ENCODE measurements at regions not wholly inside any gene's neighbourhood (a gene's known extent, or its start where the extent isn't known, plus 50 kb on each side); places are given as distances from the start of the nearest gene placed in this dataset.

DNA sequence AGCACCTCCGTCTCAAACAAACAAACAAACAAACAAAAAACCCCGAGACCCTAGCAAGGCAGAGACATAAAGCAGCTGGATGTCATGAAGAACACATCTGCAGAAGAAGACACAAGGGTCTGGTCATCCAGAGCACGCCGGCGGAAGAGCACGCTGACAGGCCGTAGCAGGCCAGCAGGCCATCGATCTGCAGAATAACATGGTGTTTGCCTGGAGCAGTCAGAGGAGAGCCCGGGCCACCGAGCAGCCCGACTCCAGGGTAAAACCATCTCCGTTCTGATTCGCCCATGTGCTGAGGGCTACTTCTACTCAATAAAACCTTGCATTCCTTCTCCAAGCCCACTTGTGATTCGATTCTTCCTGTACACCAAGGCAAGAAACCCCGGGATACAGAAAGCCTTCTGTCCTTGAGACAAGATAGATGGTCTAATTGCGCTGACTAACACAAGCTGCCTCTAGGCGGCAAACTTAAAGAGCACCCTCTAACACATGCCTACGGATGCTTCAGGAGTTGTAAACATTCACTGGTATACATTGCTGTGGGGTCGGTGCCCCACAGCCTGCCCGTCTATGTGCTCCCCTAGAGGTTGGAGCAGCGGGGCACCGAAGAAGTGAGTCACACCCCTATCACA, 549.8 kb upstream of the NRXN1 start:
- DNase-seq (ENCODE audit: low spot score in 2 of 2) (no peak), FAIRE-seq (no peak)

DNA sequence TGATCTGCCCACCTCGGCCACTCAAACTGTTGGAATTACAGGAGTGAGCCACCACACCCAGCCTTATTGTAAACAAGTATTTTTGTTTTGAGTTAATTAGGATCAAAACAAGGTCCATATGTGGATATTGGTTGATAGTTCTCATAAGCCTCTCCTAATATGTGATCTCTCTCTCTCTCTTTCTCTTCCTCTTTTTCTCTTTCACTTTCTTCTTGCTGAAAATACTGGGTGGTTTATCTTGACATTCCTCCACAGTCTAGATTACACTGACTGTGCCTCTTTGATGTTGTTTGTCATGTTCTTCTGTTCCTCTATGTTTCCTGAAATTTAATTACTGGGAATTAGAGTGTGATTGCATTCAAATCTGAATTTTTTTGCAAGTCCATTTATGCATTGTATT, 547.5 kb upstream of the NRXN1 start:
- no peak for FAIRE-seq

DNA sequence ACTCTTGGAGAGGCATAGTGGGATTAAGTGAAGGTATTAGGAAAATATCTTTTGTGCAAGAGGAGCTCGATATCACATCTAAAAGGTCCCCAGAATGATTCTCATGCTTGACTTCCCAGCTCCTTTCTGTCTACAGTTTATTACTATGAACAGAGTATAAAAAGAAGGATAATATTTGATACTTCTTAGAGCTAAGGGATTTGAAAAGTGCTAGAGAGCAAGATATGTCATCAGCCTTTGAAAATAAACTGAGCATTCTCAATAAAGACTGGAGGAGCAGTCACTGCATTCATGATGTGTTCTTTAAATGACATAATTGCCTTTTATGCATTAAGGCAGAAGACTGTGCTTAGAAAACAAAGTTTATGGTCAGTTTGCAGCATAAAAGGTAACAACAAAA, 543.2 kb upstream of the NRXN1 start:
- no peak for DNase-seq (ENCODE audit: low spot score in 2 of 2)
- FAIRE-seq: no peak

More for the DNA sequence above, 547.5 kb upstream of the NRXN1 start:
- no peak for DNase-seq (ENCODE audit: low spot score in 2 of 2)

DNA sequence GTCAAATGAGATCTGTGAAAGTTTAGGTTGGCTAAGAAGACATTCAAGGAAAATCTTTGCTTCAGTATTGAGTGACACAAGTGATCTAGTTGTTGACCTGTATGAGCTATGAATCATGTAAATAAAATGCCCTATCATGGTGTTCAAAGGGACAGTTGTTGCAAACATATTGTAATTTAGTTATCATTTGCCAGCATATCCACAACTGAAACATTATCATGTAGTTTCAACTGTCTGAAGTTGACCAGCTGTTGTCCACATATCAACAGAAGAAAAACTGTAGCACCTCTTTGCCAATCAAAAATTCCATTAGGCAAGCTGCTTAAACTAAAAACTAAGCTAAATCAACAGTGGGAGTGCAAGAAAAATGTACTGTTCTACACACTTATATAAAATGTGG, 527.1 kb upstream of the NRXN1 start:
- DNase-seq (ENCODE audit: low spot score in 2 of 2) (no peak), FAIRE-seq (no peak)

DNA sequence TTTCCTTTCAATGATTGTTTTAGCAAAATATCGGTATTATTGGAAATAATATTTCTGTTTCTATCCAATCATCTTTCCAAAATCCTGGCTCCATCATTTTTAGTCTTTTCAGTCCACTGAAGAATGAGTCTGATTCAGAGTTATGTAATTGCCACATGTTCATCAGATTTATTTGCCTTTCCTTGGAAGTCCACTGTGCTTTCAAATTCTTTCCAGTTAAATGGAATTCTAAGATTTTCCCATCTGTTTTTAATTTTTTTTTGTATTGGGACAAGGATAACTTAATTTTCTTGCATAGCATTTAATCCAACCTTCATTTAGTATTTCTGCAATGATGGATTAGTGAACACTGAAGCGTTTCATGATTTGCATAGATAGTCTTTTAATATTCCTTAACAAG, 521.5 kb upstream of the NRXN1 start:
- FAIRE-seq (no peak), DNase-seq (ENCODE audit: low spot score in 2 of 2) (no peak)

DNA sequence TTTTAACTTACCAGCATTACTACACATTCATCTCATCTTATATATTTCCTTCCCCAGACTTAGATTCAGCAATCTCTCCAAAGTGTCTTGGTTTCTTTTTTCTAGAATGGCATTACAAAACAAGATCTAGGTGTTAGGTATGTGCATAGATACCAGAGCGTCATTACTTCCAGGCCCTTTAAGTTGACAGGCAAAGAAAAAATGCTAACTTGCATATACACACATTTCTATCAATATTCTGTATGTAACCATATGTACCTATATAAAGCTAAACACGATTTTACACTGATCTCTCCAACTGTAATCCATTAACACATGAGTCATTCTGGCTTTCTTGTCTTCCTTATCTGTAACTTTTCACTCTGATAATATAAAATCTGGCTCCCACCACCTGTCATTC, 503.8 kb upstream of the NRXN1 start:
- no peak for FAIRE-seq
- DNase-seq (ENCODE audit: low spot score in 2 of 2): no peak

DNA sequence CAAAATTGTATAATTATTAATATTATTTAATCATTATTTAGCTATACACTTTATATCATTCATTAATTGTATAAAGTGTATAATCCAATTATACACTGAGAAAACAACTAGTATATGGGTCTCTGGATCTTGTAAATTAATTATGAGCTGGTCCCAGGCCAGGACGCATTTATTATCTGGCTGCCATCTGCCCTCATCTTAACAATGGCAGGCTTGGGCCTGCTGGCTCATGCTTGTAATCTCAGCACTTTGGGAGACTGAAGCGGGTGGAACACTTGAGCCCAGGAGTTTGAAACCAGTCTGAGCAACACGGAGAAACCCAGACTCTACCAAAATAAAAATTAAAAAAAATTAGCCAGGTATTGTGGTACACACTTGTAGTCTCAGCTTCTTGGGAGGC, 502.2 kb upstream of the NRXN1 start:
- no peak for DNase-seq (ENCODE audit: low spot score in 2 of 2)
- FAIRE-seq: no peak

DNA sequence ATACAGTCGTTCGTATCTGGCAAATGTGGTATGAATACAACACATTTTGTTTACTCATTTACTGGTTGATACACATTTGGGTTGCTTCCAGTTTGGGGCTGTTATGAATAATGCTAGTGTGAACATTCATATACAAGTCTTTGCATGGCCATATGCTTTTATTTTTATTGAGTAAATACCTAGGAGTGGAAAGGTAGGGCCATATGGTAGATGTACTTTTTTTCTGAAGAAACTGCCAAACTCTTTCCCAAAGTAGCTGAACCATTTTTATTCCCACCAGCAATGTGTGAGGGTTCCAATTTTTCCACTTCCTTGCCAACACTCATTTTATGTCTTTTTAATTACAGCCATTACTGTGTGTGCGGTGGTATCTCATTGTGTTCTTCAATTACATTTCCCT, 496.2 kb upstream of the NRXN1 start:
- DNase-seq (ENCODE audit: low spot score in 2 of 2) (no peak), FAIRE-seq (no peak)

DNA sequence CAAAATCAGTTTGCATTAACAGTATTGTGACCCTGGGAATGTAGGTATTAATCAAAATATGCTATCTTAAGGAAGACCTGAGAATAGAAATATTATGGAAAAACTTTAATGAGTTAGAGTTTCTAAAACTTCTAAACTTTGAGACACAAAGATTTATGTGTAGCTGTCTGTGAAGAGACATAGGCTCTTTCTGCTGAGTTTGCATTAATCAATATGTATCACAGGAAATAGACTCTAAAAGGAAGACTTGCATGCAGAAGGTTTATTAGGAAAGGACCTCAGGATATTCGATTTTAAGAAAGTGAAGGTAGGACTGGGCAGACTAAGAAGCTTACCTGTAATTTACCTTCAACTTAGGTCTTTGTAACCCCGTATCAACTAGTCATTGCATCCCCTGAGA, 494.8 kb upstream of the NRXN1 start:
- no peak for DNase-seq (ENCODE audit: low spot score in 2 of 2)
- no peak for FAIRE-seq

DNA sequence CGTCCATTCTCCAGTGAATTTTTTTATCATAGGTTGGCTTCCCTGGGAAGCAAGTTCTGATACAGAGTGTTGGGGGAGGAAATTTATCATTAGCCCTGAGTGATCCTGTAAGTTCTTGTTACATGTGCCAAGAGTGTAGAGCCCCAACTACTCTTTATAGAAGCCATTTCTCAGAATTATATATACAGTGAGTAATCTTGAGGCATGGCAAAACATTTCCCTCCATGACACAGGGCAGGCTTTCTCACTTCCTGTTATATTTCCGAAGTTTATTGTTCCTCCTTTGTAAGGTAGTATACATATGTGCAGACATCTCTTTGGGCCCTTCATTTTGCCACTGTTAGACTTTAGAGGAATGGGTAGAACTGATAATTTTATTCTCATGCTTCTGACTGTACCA, 484.7 kb upstream of the NRXN1 start:
- DNase-seq (ENCODE audit: low spot score in 2 of 2) (no peak), FAIRE-seq (no peak)

DNA sequence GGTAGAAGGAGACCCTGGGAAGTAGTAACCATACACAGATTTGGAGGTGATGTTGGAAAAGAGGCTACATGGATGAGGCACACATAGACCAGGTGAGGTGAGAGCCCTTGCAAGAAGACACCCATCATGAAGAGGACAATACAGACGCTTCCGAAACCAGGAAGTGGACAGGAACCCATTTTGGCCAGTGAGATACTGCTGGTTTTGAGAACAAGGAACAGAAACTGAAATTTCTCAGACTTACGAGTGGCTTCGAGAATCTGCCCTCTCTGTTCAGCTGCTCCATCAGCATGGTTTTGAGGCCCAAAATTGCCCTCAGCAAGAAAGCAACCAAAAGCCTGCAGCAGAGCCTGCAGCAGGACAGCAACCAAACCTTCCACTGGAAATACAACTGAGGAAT, 479.1 kb upstream of the NRXN1 start:
- no peak for DNase-seq (ENCODE audit: low spot score in 2 of 2)
- FAIRE-seq: no peak

DNA sequence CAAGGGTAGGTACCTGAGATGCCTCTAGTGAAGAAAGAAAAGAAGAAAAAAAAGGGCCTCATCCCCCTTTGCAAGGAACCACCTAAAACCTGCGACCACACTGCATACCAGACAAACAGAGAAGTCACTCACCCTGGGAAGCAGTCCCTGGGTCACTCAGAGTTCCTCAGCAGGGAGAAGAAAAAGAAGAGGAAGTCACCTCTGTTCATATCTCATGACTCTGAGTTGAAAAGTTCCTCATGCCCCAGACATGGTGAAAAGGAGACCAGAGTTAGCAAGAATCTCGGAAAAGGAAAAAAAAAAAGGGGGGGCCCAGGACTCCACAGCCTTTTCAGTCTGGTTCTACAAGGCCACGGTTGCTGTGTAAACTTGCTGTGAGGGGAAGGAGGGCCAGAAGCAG, 478.4 kb upstream of the NRXN1 start:
- DNase-seq (ENCODE audit: low spot score in 2 of 2) (no peak), FAIRE-seq (no peak)

DNA sequence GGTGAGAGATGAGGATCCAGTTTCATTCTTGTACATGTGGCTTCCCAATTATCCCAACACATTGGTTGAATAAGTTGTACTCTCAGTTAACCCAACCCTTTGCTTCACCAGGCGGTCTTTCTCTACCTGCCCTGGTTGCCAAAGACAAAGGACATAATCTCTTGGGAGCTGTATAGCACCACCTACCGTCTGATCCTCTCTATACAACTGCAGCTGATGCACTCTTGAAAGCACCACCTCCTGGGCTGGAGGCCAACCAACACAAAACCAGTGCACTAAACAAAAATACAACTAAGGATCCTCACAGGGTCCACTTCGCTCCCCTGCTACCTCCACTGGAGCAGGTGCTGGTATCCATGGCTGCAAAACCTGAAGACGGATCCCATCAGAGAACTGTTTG, 473.6 kb upstream of the NRXN1 start:
- DNase-seq (ENCODE audit: low spot score in 2 of 2) (no peak), FAIRE-seq (no peak)

DNA sequence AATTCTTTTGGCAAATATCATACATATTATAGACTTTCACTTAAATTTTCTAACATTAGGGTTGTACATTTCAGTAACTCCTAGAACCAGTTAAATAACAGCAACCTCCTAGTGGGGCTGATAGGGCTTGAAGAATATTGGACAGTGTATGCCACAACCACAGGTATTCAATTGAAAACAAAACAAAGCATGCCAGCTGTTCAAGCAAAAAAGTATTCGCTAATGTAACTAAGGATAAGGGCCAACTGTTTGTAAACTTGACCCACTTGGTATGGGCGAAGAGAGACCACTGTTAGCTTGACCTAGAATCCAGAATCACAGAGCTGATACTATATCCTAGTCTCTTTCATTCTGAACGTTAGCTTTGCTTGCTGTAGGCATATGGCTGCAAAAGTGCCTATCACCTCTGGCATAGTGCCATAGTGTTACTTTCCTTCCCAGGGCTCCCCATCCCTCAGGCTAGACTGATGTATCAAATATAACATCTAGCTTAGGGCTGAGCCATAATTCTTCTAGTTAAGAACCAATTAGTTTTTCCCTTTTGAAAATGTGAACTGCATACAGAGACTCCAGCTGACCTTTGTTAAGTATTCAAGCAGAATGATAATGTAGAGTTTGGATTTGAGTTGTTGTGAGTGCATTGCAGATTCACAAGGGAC, 458.8 kb upstream of the NRXN1 start:
- DNase-seq (ENCODE audit: low spot score in 2 of 2) (no peak), FAIRE-seq (no peak)

DNA sequence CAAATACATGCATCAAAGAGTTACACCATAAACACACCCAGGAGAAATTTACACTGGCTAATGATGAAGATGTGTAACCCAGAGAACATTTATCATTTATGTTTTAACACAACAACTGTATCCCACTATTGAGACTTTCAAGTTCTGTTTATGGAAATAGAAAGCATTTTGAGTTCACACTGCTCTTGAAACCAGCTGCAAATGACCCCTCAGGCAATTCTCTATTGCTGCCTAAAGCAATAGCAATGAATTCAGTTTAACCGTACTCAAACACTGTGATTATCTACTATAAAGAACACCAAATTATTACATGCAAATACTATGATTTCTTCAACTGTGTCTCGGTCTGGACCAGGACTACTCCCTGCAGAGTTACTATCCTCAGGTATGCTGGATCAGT, 452.7 kb upstream of the NRXN1 start:
- FAIRE-seq: no peak
- no peak for DNase-seq (ENCODE audit: low spot score in 2 of 2)

DNA sequence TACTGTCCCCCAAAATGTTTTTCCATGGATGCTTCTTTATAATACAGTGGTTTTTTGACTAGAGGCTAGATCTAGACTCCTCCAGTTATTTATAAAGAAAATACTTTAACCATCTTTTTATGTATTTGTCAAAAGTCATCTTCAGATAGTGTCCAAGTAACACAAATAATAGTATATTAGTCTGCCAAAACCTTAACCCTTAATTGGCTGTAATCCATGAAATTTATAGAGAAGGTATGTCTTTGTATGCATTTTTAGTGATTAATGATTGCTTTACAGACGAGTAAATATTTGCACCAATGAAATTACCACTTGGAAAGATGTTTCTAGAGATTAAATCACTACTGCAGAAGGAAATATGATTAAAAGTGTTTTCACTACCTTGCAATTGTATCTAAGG, 451.8 kb upstream of the NRXN1 start:
- DNase-seq (ENCODE audit: low spot score in 2 of 2): no peak
- FAIRE-seq: no peak

DNA sequence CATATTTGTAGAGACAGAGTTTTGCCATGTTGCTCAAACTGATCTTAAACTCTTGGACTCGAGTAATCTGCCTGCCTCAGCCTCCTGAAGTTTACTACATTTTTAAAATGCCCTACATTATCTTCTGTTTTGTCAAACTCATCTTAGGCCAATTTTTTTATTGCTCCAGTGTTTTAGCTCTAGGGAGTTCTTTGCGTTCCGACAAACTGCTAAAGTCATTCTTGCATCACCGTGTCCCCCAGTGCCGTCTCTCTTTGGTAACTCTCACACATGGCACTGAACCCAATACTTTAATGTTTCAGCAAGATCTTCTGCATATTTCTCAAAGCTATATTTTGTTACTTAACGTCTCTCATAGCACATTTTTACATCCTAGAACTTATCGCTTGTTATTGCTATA, 440.9 kb upstream of the NRXN1 start:
- no peak for DNase-seq (ENCODE audit: low spot score in 2 of 2)
- FAIRE-seq: no peak

DNA sequence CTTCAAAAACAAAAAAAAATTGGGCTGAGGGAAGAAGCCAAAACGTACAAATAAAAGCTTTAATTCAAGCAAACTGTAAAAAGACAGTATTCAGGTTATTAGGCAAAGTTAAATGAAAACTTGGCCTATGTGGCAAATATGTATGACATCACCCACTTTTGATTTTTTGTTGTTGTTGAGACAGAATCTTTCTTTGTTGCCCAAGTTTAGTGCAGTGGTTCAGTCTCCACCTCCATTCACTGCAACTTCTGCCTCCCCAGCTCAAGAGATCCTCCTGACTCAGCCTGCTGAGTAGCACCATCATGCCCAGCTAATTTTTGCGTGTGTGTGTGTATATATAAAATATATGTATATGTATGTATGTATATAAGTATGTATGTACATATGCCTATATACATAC, 440.4 kb upstream of the NRXN1 start:
- FAIRE-seq: no peak
- DNase-seq (ENCODE audit: low spot score in 2 of 2): no peak

DNA sequence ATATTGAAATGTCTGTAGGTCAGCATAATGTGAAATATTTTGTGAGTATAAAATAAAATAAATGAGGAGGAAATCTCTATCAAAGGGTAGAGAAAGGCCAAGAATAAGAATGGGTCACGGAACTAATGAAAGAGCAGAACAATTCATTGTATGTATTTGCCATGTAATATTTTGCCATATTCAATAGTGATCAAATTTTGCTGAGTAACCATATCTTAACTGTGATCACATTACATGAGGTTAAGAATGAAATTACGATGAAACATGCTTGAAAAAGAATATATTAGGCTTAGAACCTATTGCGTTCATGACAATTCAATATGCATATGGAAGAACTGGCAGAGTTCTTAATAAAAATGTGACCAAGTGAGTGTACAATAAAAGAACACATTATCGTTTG, 437.2 kb upstream of the NRXN1 start:
- FAIRE-seq: no peak
- no peak for DNase-seq (ENCODE audit: low spot score in 2 of 2)

DNA sequence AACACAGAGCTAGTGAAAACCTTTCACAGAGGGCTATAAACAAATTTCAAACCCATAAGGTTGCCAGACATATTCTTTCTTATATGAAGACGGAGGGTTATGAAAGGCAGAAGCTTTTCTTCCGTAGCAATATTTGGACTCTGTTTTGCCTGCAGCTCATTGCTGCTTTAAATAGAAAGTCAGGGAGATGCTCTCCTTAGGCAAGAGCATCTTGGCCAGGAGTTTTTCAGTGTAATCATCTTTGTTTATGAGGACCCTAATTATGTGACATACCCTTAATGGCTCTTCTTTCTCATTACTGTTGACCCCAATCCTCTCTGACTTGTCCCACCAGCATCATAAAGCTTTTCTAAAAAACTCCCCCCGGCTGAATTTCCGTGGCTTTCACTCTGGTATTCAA, 433.4 kb upstream of the NRXN1 start:
- no peak for FAIRE-seq

DNA sequence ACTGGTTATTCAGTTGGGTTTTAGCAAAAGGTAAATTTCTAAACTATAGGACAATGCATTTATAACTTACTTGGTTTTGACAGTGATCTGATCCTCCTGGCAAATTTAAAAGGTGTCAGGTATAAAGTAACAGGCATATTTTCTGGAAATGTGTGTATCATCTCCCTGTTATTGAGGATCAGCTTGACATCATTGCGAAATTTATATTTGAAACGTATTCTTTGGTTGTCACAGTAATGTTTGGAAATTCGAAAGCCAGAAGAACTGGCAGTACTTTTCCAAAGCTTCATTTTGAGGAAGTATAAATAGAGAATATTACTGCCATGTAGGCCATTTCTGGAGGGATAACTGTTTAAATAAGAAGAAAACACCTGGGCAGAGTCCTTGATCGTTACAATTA, 422.2 kb upstream of the NRXN1 start:
- FAIRE-seq (no peak), DNase-seq (ENCODE audit: low spot score in 2 of 2) (no peak)

More for the DNA sequence above, 433.4 kb upstream of the NRXN1 start:
- no peak for DNase-seq (ENCODE audit: low spot score in 2 of 2)

DNA sequence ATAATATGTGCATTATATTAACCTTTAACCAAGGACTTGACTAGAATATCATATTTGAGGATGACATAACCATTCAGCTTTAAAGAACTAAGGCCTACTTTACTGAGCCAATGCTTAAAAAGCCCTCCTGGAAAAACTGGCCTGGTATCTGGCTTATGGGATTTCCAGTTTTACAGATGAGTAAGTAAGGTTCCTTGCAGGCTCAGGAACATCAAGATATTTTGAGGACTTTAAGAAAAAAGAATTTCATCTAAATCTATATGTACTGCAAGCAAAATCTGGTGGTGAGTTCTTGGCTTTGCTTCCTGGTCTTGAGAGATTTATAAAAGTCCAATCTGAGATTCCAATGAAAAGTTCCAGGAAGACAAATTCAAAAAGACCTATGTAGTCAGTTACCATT, 417.0 kb upstream of the NRXN1 start:
- DNase-seq (ENCODE audit: low spot score in 2 of 2): no peak
- FAIRE-seq: no peak

DNA sequence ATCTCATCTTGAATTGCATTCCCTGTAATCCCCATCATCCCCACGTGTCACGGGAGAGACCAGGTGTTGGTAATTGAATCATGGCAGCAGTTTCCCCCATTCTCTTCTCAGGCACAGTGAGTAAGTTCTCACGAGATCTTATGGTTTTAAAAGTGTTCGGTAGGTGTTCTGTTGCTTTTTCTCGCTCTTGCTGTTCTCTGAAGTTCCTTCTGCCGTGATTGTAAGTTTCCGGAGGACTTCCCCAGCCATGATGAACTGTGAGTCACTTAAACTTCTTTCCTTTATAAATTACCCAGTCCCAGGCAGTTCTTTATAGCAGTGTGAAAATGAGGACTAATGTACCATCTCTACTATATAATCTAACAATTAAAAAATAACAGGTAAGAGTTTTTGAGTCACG, 409.9 kb upstream of the NRXN1 start:
- DNase-seq (ENCODE audit: low spot score in 2 of 2) (no peak), FAIRE-seq (no peak)
